A673 (cell line): ENCODE measurements at regions not wholly inside any gene's neighbourhood (a gene's known extent, or its start where the extent isn't known, plus 50 kb on each side); places are given as distances from the start of the nearest gene placed in this dataset.

Experiments used
- EZH2 ChIP-seq: fragments of 200-600 bp; sonication (generic); IDR thresholded peaks from 2 replicates; pipeline ENCODE4 v1.6.1; 2017; ENCODE audit warnings: borderline replicate concordance, low read depth, mild to moderate bottlenecking, mixed read lengths, antibody characterized with exemption, low read length; ENCODE audit not compliant: poor library complexity, severe bottlenecking
- TF ChIP-seq, protein P1 (sequence below): fragments of 300-800, 200-600 bp; sonication (generic); conservative IDR thresholded peaks from 2 replicates; pipeline ENCODE4 v1.5.1; 2017; ENCODE audit warnings: low read depth, mild to moderate bottlenecking, antibody characterized with exemption, low read length, moderate library complexity, mixed read lengths

DNA sequence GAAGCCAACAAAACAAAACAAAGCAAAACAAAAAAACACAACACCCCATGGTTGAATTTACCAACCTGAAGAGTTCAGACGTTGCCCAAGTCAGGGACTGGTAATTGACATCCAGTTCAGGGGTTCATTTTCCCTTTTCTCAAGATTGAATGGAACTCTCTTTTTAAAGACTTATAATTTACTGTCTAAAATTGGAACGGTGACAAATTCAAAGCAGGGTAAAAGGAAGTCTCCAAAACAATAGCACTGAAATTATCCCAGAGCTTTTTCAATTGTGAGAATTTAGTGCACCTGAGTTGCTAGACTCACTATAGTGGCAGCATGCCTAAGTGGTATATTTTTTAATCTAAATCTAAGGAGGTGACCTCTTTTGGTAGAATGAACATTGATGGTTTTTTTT, 90.9 kb upstream of the PREP start:
- TF ChIP-seq, protein P1, sequence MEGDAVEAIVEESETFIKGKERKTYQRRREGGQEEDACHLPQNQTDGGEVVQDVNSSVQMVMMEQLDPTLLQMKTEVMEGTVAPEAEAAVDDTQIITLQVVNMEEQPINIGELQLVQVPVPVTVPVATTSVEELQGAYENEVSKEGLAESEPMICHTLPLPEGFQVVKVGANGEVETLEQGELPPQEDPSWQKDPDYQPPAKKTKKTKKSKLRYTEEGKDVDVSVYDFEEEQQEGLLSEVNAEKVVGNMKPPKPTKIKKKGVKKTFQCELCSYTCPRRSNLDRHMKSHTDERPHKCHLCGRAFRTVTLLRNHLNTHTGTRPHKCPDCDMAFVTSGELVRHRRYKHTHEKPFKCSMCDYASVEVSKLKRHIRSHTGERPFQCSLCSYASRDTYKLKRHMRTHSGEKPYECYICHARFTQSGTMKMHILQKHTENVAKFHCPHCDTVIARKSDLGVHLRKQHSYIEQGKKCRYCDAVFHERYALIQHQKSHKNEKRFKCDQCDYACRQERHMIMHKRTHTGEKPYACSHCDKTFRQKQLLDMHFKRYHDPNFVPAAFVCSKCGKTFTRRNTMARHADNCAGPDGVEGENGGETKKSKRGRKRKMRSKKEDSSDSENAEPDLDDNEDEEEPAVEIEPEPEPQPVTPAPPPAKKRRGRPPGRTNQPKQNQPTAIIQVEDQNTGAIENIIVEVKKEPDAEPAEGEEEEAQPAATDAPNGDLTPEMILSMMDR: no peak
- TF ChIP-seq EZH2: no peak
